K562 (cell line): ENCODE measurements at regions not wholly inside any gene's neighbourhood (a gene's known extent, or its start where the extent isn't known, plus 50 kb on each side); places are given as distances from the start of the nearest gene placed in this dataset.

ENCODE experiments used
- ATAC-seq: fragments of 200-7000 bp; cut with Tn5 transposase; 3 replicates; pipeline ENCODE4 v1.9.1; 2020; ENCODE audit warnings: moderate library complexity
- BruUV-seq: library from RNA; stranded (reverse); fragments of 400-500 nt; replicated peaks from 2 replicates; lab custom pipeline; 2021; lab: Mats Ljungman, UMichigan
- CTCF ChIA-PET: fragments of 300-600 bp; formaldehyde crosslinking; extraction: SDS; loops from one replicate; lab custom pipeline; 2021; ENCODE audit warnings: low intra/inter-chr PET ratio; lab: Yijun Ruan, JAX
- POLR2A ChIA-PET: fragments of 300-600, 350-650 bp; sonication (Branson Sonifier 250); formaldehyde crosslinking; extraction: SDS; loops from one replicate; lab custom pipeline; 2021; ENCODE audit warnings: antibody characterized with exemption, inconsistent platforms; lab: Yijun Ruan, JAX
- DNase-seq, 4 experiments: peaks; one replicate each; pipeline versions ENCODE4 v3.0.0 to v3.0.0-alpha.2; 2011 to 2018; ENCODE audit warnings: low spot score in 3 of 4, mixed read lengths in 3 of 4; ENCODE audit errors: extremely low read depth in 1 of 4
- FAIRE-seq: peaks from 2 replicates; lab custom pipeline; 2011; peaks lifted over from hg19 to GRCh38; lab: Jason Lieb, UNC
- H2AFZ ChIP-seq: 2 replicates; pipeline ENCODE4 v1.6.0; 2011; ENCODE audit warnings: low read depth, low read length, control low read depth, inconsistent platforms
- H3K27ac ChIP-seq: fragments of 200-600 bp; 3 replicates; pipeline ENCODE4 v1.8.0; 2011; ENCODE audit warnings: low read depth, mild to moderate bottlenecking, control low read depth, inconsistent platforms, low read length, moderate library complexity, mixed read lengths; ENCODE audit errors: extremely low read depth
- H3K27me3 ChIP-seq, 2 experiments: fragments of 300-600 bp in 1 of 2; 2 replicates in 1 of 2; 3 replicates in 1 of 2; pipeline versions ENCODE4 v1.6.0 to v1.8.0; 2011; ENCODE audit warnings: inconsistent platforms in 2 of 2, low read length in 2 of 2, mild to moderate bottlenecking in 1 of 2, mixed read lengths in 1 of 2, moderate library complexity in 1 of 2; ENCODE audit not compliant: control insufficient read depth in 2 of 2, insufficient read depth in 2 of 2
- H3K36me3 ChIP-seq: fragments of 300-600 bp; 3 replicates; pipeline ENCODE4 v1.8.0; 2011; ENCODE audit warnings: mild to moderate bottlenecking, low read length, inconsistent platforms; ENCODE audit not compliant: control insufficient read depth, insufficient read depth
- H3K4me1 ChIP-seq, 2 experiments: fragments of 200-600 bp in 1 of 2; replicated peaks in 1 of 2; 2 replicates in 1 of 2; 3 replicates in 1 of 2; pipeline versions ENCODE4 v1.5.1 to v1.8.0; 2011; ENCODE audit warnings: inconsistent platforms in 2 of 2, low read length in 2 of 2, mild to moderate bottlenecking in 1 of 2, mixed read lengths in 1 of 2, moderate library complexity in 1 of 2; ENCODE audit not compliant: control insufficient read depth in 2 of 2, insufficient read depth in 2 of 2
- H3K4me2 ChIP-seq: 2 replicates; pipeline ENCODE4 v1.6.1; 2011; ENCODE audit warnings: low read length, control low read depth, inconsistent platforms, mixed read lengths; ENCODE audit not compliant: insufficient read depth
- H3K4me3 ChIP-seq: fragments of 200-600 bp; sonication (generic), shearing (Covaris generic); 2 replicates; pipeline ENCODE4 v1.5.1; 2016; ENCODE audit warnings: control low read depth, inconsistent platforms
- H3K79me2 ChIP-seq: fragments of 200-600 bp; 3 replicates; pipeline ENCODE4 v1.8.0; 2011; ENCODE audit warnings: low read length, inconsistent platforms; ENCODE audit not compliant: control insufficient read depth, insufficient read depth
- H3K9ac ChIP-seq, 2 experiments: 2 replicates each; pipeline versions ENCODE4 v1.6.0 to v1.6.1; 2011; ENCODE audit warnings: low read depth in 2 of 2, low read length in 2 of 2, control low read depth in 1 of 2, inconsistent platforms in 1 of 2, mild to moderate bottlenecking in 1 of 2, mixed read lengths in 1 of 2; ENCODE audit not compliant: insufficient read depth in 1 of 2
- H3K9me1 ChIP-seq: one replicate; pipeline ENCODE4 v1.6.0; 2011; ENCODE audit warnings: inconsistent platforms, mild to moderate bottlenecking, low read length, moderate library complexity; ENCODE audit not compliant: control insufficient read depth, insufficient read depth
- H3K9me3 ChIP-seq: replicated peaks from 2 replicates; pipeline ENCODE4 v1.5.1; 2011; ENCODE audit warnings: low read depth, low read length, inconsistent platforms; ENCODE audit not compliant: control insufficient read depth, insufficient read depth
- H4K20me1 ChIP-seq: replicated peaks from 2 replicates; pipeline ENCODE4 v1.6.1; 2011; ENCODE audit warnings: low read length, inconsistent platforms, mixed read lengths; ENCODE audit not compliant: control insufficient read depth, insufficient read depth
- BRD9 ChIP-seq: fragments of 450-650 bp; IDR thresholded peaks from 2 replicates; pipeline ENCODE4 v1.6.1; 2018; ENCODE audit warnings: low read depth; ENCODE audit not compliant: partially characterized antibody
- CHD1 ChIP-seq: fragments of 200-600 bp; sonication (generic); IDR thresholded peaks from one replicate; pipeline ENCODE4 v1.6.1; 2012; ENCODE audit warnings: mild to moderate bottlenecking, moderate library complexity, low read length, inconsistent platforms
- E2F3 ChIP-seq: fragments of 250-450 bp; sonication (Bioruptor Pico); IDR thresholded peaks from 2 replicates; pipeline ENCODE4 v1.4.0; 2020; ENCODE audit warnings: mild to moderate bottlenecking
- HMGXB4 ChIP-seq: sonication (generic); formaldehyde crosslinking; IDR thresholded peaks from 2 replicates; pipeline ENCODE4 v1.8.1; 2023; ENCODE audit warnings: mild to moderate bottlenecking, missing genetic modification reagents
- KLF13 ChIP-seq: fragments of 450-650 bp; IDR thresholded peaks from 2 replicates; pipeline ENCODE4 v1.6.1; 2016; ENCODE audit warnings: missing genetic modification characterization, low read depth, mild to moderate bottlenecking, missing compliant biosample characterization, moderate library complexity, borderline replicate concordance
- MYNN ChIP-seq, 2 experiments: sonication (generic); formaldehyde crosslinking in 1 of 2; IDR thresholded peaks; 2 replicates each; pipeline versions ENCODE4 v1.5.0 to v1.6.1; 2016 to 2020; ENCODE audit warnings: antibody characterized with exemption in 1 of 2, missing genetic modification reagents in 1 of 2
- SIRT6 ChIP-seq: IDR thresholded peaks from one replicate; pipeline ENCODE4 v1.6.1; 2012; ENCODE audit warnings: low read depth, mild to moderate bottlenecking, control low read depth, inconsistent platforms, low read length, moderate library complexity
- SMARCA5 ChIP-seq: fragments of 450-650 bp; IDR thresholded peaks from 2 replicates; pipeline ENCODE4 v1.6.1; 2016
- STAT6 ChIP-seq: sonication (generic); formaldehyde crosslinking; IDR thresholded peaks from 2 replicates; pipeline ENCODE4 v1.8.1; 2023; ENCODE audit warnings: mild to moderate bottlenecking, missing genetic modification reagents
- TRIM28 ChIP-seq: fragments of 450-650 bp; IDR thresholded peaks from 2 replicates; pipeline ENCODE4 v1.6.1; 2017
- ZNF445 ChIP-seq: fragments of 250-450 bp; sonication (Bioruptor Pico); IDR thresholded peaks from 2 replicates; pipeline ENCODE4 v1.4.0; 2020; ENCODE audit warnings: low read depth, mild to moderate bottlenecking, moderate library complexity
- ZNF696 ChIP-seq: fragments of 250-450 bp; sonication (Bioruptor Pico); conservative IDR thresholded peaks from 2 replicates; pipeline ENCODE4 v1.4.0; 2020; ENCODE audit warnings: mild to moderate bottlenecking, moderate library complexity
- WGBS: fragments of 100-300 bp; shearing (Covaris generic); methylation state at CpG from one replicate; pipeline ENCODE4 v1.1.6; 2016; ENCODE audit warnings: low coverage, mixed read lengths; ENCODE audit not compliant: insufficient coverage; ENCODE audit errors: missing lambda C conversion rate; 5-methylcytosine and 5-hydroxymethylcytosine counted together
- in situ Hi-C: fragments of 300-500 bp; cut with MboI; formaldehyde crosslinking; loops from 4 replicates; pipeline ENCODE4 v1.15.0; 2018; ENCODE audit warnings: inconsistent platforms, mixed read lengths
- intact Hi-C: fragments of 100-400 bp; cut with micrococcal nuclease; formaldehyde crosslinking; loops from 2 replicates; pipeline ENCODE4 v1.14.2; 2022
- TF ChIP-seq, protein P1 (sequence below): IDR thresholded peaks from 2 replicates; pipeline ENCODE4 v1.6.1; 2011; ENCODE audit warnings: borderline replicate concordance, low read depth, mild to moderate bottlenecking, moderate library complexity, low read length; ENCODE audit not compliant: insufficient read depth, poor library complexity, severe bottlenecking

GRCh38 chr2:67576226-67576625, 179.1 kb downstream of the ETAA1 start (continued):
- TF ChIP-seq, protein P1, sequence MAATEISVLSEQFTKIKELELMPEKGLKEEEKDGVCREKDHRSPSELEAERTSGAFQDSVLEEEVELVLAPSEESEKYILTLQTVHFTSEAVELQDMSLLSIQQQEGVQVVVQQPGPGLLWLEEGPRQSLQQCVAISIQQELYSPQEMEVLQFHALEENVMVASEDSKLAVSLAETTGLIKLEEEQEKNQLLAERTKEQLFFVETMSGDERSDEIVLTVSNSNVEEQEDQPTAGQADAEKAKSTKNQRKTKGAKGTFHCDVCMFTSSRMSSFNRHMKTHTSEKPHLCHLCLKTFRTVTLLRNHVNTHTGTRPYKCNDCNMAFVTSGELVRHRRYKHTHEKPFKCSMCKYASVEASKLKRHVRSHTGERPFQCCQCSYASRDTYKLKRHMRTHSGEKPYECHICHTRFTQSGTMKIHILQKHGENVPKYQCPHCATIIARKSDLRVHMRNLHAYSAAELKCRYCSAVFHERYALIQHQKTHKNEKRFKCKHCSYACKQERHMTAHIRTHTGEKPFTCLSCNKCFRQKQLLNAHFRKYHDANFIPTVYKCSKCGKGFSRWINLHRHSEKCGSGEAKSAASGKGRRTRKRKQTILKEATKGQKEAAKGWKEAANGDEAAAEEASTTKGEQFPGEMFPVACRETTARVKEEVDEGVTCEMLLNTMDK: no peak
- TF ChIP-seq CHD1 (no peak), KLF13 (tag) (no peak), ZNF445 (no peak), TRIM28 (no peak), E2F3 (CRISPR knock-in tag) (no peak)

DNA sequence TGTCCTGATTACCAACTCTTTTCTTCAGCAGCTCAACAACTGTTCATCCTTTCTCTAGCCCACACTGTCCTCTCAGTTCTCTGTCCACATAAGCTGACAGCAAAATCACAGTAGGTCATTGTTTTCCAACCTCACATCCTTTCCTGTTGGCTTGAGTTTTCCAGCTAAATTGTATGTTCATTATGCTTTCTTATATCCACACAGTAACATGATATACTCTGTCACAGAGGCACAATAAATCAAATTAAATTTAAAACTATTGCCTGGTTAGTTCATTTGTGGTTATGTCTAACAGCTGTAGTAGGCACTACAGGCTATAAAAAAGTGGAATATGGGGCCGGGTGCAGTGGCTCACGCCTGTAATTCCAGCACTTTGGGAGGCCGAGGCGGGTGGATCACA, 179.9 kb downstream of the ETAA1 start:
- Histone ChIP-seq H3K4me1 (no peaks in the 10 kb centered on the region), H2AFZ (no peak overlapping the region), H3K9ac (no peak overlapping the region), H3K9me3 (0 out of 2 replicates have a peak, but pooled peaks cover 2% of the 10 kb centered on the region), H3K27ac (no peak overlapping the region), H4K20me1 (no peaks in the 10 kb centered on the region), H3K36me3 (no peaks in the 10 kb centered on the region), H3K79me2 (no peaks in the 10 kb centered on the region), H3K9me1 (no peaks in the 10 kb centered on the region)
- BruUV-seq: no TSS peak
- in situ Hi-C loops: no loop called here
- POLR2A ChIA-PET: no interaction called here
- 8% methylated on average over 4 of the region's 4 CpGs for WGBS
- FAIRE-seq: no peak
- intact Hi-C loops: no loop called here
- TF ChIP-seq CHD1 (no peak), SMARCA5 (no peak), STAT6 (CRISPR knock-in tag) (no peak), BRD9 (no peak), ZNF696 (CRISPR knock-in tag) (no peak), SIRT6 (no peak), HMGXB4 (CRISPR knock-in tag) (no peak), MYNN (IDR thresholded peaks at IDR 0.05) (no peak), MYNN (CRISPR knock-in tag; IDR thresholded peaks at IDR 0.05) (no peak)
- TF ChIP-seq, all 486 proteins: peak for 0
- Histone ChIP-seq H3K4me3 (no peak overlapping the region), H3K4me2 (no peak overlapping the region), H3K27me3 (no peaks in the 10 kb centered on the region)
- ATAC-seq: no peak
- DNase-seq: no peak
- CTCF ChIA-PET: no interaction called here
